GM12892 (cell line): ENCODE measurements at regions not wholly inside any gene's neighbourhood (a gene's known extent, or its start where the extent isn't known, plus 50 kb on each side); places are given as distances from the start of the nearest gene placed in this dataset.
"Not testable (repeated sequence)": the region's sequence is repeated elsewhere in the genome, so short reads cannot be mapped to it uniquely, and the experiment has no call there.

Experiments
- DNase-seq: peaks from one replicate; pipeline ENCODE4 v3.0.0; 2011; ENCODE audit not compliant: insufficient read length
- FAIRE-seq: peaks from 2 replicates; lab custom pipeline; 2011; peaks lifted over from hg19 to GRCh38; lab: Jason Lieb, UNC
- POLR2A ChIP-seq: IDR thresholded peaks from 2 replicates; pipeline ENCODE4 v1.6.1; 2011; ENCODE audit warnings: low read depth, low read length, control low read depth
- POLR2AphosphoS5 ChIP-seq: IDR thresholded peaks from 2 replicates; pipeline ENCODE4 v1.6.1; 2011; ENCODE audit warnings: low read depth, low read length, control low read depth
- TAF1 ChIP-seq: IDR thresholded peaks from 2 replicates; pipeline ENCODE4 v1.6.1; 2011; ENCODE audit warnings: low read depth, mild to moderate bottlenecking, control low read depth, low read length, borderline replicate concordance

- DNase-seq = no peak
- FAIRE-seq = no peak
- TF ChIP-seq POLR2A (no peak), TAF1 (no peak), POLR2AphosphoS5 (no peak)
Measured at GRCh38 chr1:58852731-58853485, 69.1 kb upstream of the JUN start.

- TF ChIP-seq POLR2AphosphoS5 (no peak), POLR2A (no peak), TAF1 (no peak)
- DNase-seq (no peak), FAIRE-seq (no peak)
Measured at GRCh38 chr1:58854576-58854975, 70.7 kb upstream of the JUN start.

GRCh38 chr1:58855274-58856165 is 71.7 kb upstream of the JUN start:
- DNase-seq (no peak), FAIRE-seq (no peak)
- TF ChIP-seq POLR2A = no peak
- no peak for TF ChIP-seq POLR2AphosphoS5
- no peak for TF ChIP-seq TAF1

- not testable (repeated sequence) for DNase-seq, FAIRE-seq
Measured at GRCh38 chr1:58856281-58856680, 72.4 kb upstream of the JUN start.

GRCh38 chr1:58857680-58858673 is 74.1 kb upstream of the JUN start:
- TF ChIP-seq TAF1 (no peak), POLR2A (no peak), POLR2AphosphoS5 (no peak)
- FAIRE-seq (peak; percentile 89), DNase-seq (no peak)

GRCh38 chr1:58859769-58860485 is 76.1 kb upstream of the JUN start:
- no peak for DNase-seq
- FAIRE-seq = peak; percentile 54
- no peak for TF ChIP-seq POLR2AphosphoS5

- DNase-seq = no peak
- FAIRE-seq = no peak
- TF ChIP-seq TAF1 (no peak), POLR2AphosphoS5 (no peak), POLR2A (no peak)
Measured at GRCh38 chr1:58861076-58861475, 77.2 kb upstream of the JUN start.

GRCh38 chr1:58861506-58861905 is 77.7 kb upstream of the JUN start:
- TF ChIP-seq POLR2A = no peak
- no peak for TF ChIP-seq TAF1
- no peak for TF ChIP-seq POLR2AphosphoS5
- FAIRE-seq (no peak), DNase-seq (no peak)

- TF ChIP-seq POLR2A (no peak), POLR2AphosphoS5 (no peak), TAF1 (no peak)
- no peak for FAIRE-seq
- no peak for DNase-seq
Measured at GRCh38 chr1:58862728-58863385, 79.0 kb upstream of the JUN start.

GRCh38 chr1:58864654-58865053 is 80.8 kb upstream of the JUN start:
- TF ChIP-seq TAF1 (no peak), POLR2A (no peak), POLR2AphosphoS5 (no peak)
- DNase-seq = no peak
- FAIRE-seq = no peak
